SK-N-MC (cell line): ENCODE measurements at regions not wholly inside any gene's neighbourhood (a gene's known extent, or its start where the extent isn't known, plus 50 kb on each side); places are given as distances from the start of the nearest gene placed in this dataset.

ENCODE experiments used
- EZH2 ChIP-seq: fragments of 200-600 bp; sonication (generic); IDR thresholded peaks from one replicate; pipeline ENCODE4 v1.6.1; 2017; ENCODE audit warnings: antibody characterized with exemption
- POLR2AphosphoS5 ChIP-seq: IDR thresholded peaks from 2 replicates; pipeline ENCODE4 v1.6.1; 2012; ENCODE audit warnings: mild to moderate bottlenecking, low read depth, low read length, borderline replicate concordance

- no peak for TF ChIP-seq POLR2AphosphoS5
- no peak for TF ChIP-seq EZH2
Measured at GRCh38 chr10:4677296-4678021, 148.5 kb upstream of the AKR1E2 start.
